CD4-positive, alpha-beta T cell (primary cell): ENCODE measurements at regions not wholly inside any gene's neighbourhood (a gene's known extent, or its start where the extent isn't known, plus 50 kb on each side); places are given as distances from the start of the nearest gene placed in this dataset.

Experiments used
- ATAC-seq: fragments of 200-7000 bp; cut with Tn5 transposase; one replicate; pipeline ENCODE4 v1.10.0; 2022; ENCODE audit warnings: mild to moderate bottlenecking; ENCODE audit not compliant: poor library complexity
- CTCF ChIA-PET: fragments of 350-600 bp; sonication (Branson Sonifier 250); formaldehyde crosslinking; loops from one replicate; lab custom pipeline; 2021; ENCODE audit warnings: antibody characterized with exemption, inconsistent platforms; lab: Charles Lee
- POLR2A ChIA-PET: fragments of 350-600 bp; sonication (Branson Sonifier 250); formaldehyde crosslinking; loops from one replicate; lab custom pipeline; 2021; ENCODE audit warnings: antibody characterized with exemption, inconsistent platforms; lab: Charles Lee
- DNase-seq, 14 experiments: peaks; one replicate each; pipeline ENCODE4 v3.0.0-alpha.2; 2013 to 2020; ENCODE audit warnings: mixed read lengths in 2 of 14
- H3K27ac ChIP-seq, 2 donors: one replicate each; pipeline versions ENCODE4 v1.5.1 to v1.7.0; 2013; ENCODE audit warnings: low read length in 2 of 2, low read depth in 1 of 2, mild to moderate bottlenecking in 1 of 2
- H3K27me3 ChIP-seq, 2 experiments: 1 replicate in 1 of 2; 2 replicates in 1 of 2; pipeline versions ENCODE4 v1.6.1 to v1.7.0; 2013; ENCODE audit warnings: low read length in 2 of 2, control low read depth in 1 of 2, mild to moderate bottlenecking in 1 of 2, moderate library complexity in 1 of 2; ENCODE audit not compliant: insufficient read depth in 2 of 2, control insufficient read depth in 1 of 2
- H3K36me3 ChIP-seq: one replicate; pipeline ENCODE4 v1.6.1; 2013; ENCODE audit warnings: low read length, control low read depth; ENCODE audit not compliant: insufficient read depth
- H3K4me1 ChIP-seq: one replicate; pipeline ENCODE4 v1.6.1; 2013; ENCODE audit warnings: low read length, control low read depth; ENCODE audit not compliant: insufficient read depth
- H3K4me3 ChIP-seq: one replicate; pipeline ENCODE4 v1.5.1; 2013; ENCODE audit warnings: mild to moderate bottlenecking, low read length, moderate library complexity
- H3K9me3 ChIP-seq, 2 experiments: 1 replicate in 1 of 2; 2 replicates in 1 of 2; pipeline versions ENCODE4 v1.6.1 to v1.7.0; 2013; ENCODE audit warnings: low read length in 2 of 2, mild to moderate bottlenecking in 2 of 2, control low read depth in 1 of 2, moderate library complexity in 1 of 2; ENCODE audit not compliant: control insufficient read depth in 1 of 2, insufficient read depth in 1 of 2
- H3K27ac Mint-ChIP-seq: one replicate; pipeline ENCODE4 v1.8.0; 2020; ENCODE audit warnings: mixed read lengths
- H3K27me3 Mint-ChIP-seq: one replicate; pipeline ENCODE4 v1.8.0; 2021; ENCODE audit warnings: mixed read lengths
- H3K36me3 Mint-ChIP-seq: one replicate; pipeline ENCODE4 v1.8.0; 2021; ENCODE audit warnings: low read depth, mixed read lengths
- H3K4me1 Mint-ChIP-seq: one replicate; pipeline ENCODE4 v1.8.0; 2021; ENCODE audit warnings: low read depth, mixed read lengths
- H3K4me3 Mint-ChIP-seq: one replicate; pipeline ENCODE4 v1.8.0; 2020; ENCODE audit warnings: mild to moderate bottlenecking, mixed read lengths
- H3K9me3 Mint-ChIP-seq: one replicate; pipeline ENCODE4 v1.8.0; 2020; ENCODE audit warnings: mixed read lengths
- CTCF ChIP-seq: fragments of 200-600 bp; IDR thresholded peaks from one replicate; pipeline ENCODE4 v1.8.0; 2022; ENCODE audit warnings: antibody characterized with exemption, mild to moderate bottlenecking
- intact Hi-C, 2 experiments: fragments of 100-400 bp; cut with DNase I in 1 of 2; cut with micrococcal nuclease in 1 of 2; formaldehyde crosslinking; loops; one replicate each; pipeline versions ENCODE4 v1.15.1 to v1.9.0; 2023 to 2025; cut with DNase I, micrococcal nuclease

- no peaks in the 10 kb centered on the region for H3K36me3 Mint-ChIP-seq
- no peaks in the 10 kb centered on the region for H3K9me3 Mint-ChIP-seq
- no peak overlapping the region for H3K27ac Mint-ChIP-seq
- H3K4me1 Mint-ChIP-seq: no peaks in the 10 kb centered on the region
- DNase-seq: no peak
- no peaks in the 10 kb centered on the region for H3K27me3 ChIP-seq
- no peaks in the 10 kb centered on the region for H3K9me3 ChIP-seq
- no peaks in the 10 kb centered on the region for H3K36me3 ChIP-seq
- POLR2A ChIA-PET: no interaction called here
- H3K27me3 Mint-ChIP-seq: no peaks in the 10 kb centered on the region
- H3K27ac ChIP-seq: no peak overlapping the region
- H3K4me3 ChIP-seq: no peak overlapping the region
- TF ChIP-seq CTCF: no peak
- H3K4me3 Mint-ChIP-seq: no peak overlapping the region
- no peak for ATAC-seq
- no peaks in the 10 kb centered on the region for H3K4me1 ChIP-seq
- intact Hi-C loops: no loop called here
- CTCF ChIA-PET: no interaction called here
Observed at GRCh38 chr17:36739208-36739607, 137.8 kb downstream of the MRM1 start.

GRCh38 chr17:36740157-36740556 lies 138.8 kb downstream of the MRM1 start:
- no peaks in the 10 kb centered on the region for H3K36me3 ChIP-seq
- no peaks in the 10 kb centered on the region for H3K9me3 Mint-ChIP-seq
- TF ChIP-seq CTCF: no peak
- no peak overlapping the region for H3K27ac Mint-ChIP-seq
- no peaks in the 10 kb centered on the region for H3K4me1 ChIP-seq
- no peak overlapping the region for H3K4me3 ChIP-seq
- H3K27ac ChIP-seq: no peak overlapping the region
- no peaks in the 10 kb centered on the region for H3K9me3 ChIP-seq
- no peak for ATAC-seq
- H3K4me1 Mint-ChIP-seq: no peaks in the 10 kb centered on the region
- no peak for DNase-seq
- no peaks in the 10 kb centered on the region for H3K27me3 Mint-ChIP-seq
- CTCF ChIA-PET: no interaction called here
- H3K27me3 ChIP-seq: no peaks in the 10 kb centered on the region
- H3K36me3 Mint-ChIP-seq: no peaks in the 10 kb centered on the region
- POLR2A ChIA-PET: no interaction called here
- H3K4me3 Mint-ChIP-seq: no peak overlapping the region
- intact Hi-C loops: no loop called here

- intact Hi-C loops: no loop called here
- POLR2A ChIA-PET: no interaction called here
- H3K9me3 Mint-ChIP-seq: no peaks in the 10 kb centered on the region
- no peak for TF ChIP-seq CTCF
- H3K27me3 Mint-ChIP-seq: no peaks in the 10 kb centered on the region
- Histone ChIP-seq H3K36me3 (no peaks in the 10 kb centered on the region), H3K4me1 (no peaks in the 10 kb centered on the region), H3K4me3 (no peak overlapping the region), H3K27me3 (no peaks in the 10 kb centered on the region), H3K27ac (no peak overlapping the region), H3K9me3 (no peaks in the 10 kb centered on the region)
- H3K4me1 Mint-ChIP-seq: no peaks in the 10 kb centered on the region
- no peaks in the 10 kb centered on the region for H3K36me3 Mint-ChIP-seq
- no peak overlapping the region for H3K4me3 Mint-ChIP-seq
- ATAC-seq (no peak), DNase-seq (no peak)
- no peak overlapping the region for H3K27ac Mint-ChIP-seq
- CTCF ChIA-PET: no interaction called here
Observed at GRCh38 chr17:36741019-36741902, 139.9 kb downstream of the MRM1 start.
